Lower lobe of right lung (tissue), 2 donors: ENCODE measurements at regions not wholly inside any gene's neighbourhood (a gene's known extent, or its start where the extent isn't known, plus 50 kb on each side); places are given as distances from the start of the nearest gene placed in this dataset.

ENCODE experiments used
- ATAC-seq, 2 donors: fragments of 200-7000 bp; cut with Tn5 transposase; one replicate each; pipeline ENCODE4 v1.9.1; 2020 to 2022; ENCODE audit warnings: mild to moderate bottlenecking in 2 of 2, moderate library complexity in 2 of 2
- DNase-seq: peaks from one replicate; pipeline ENCODE4 v3.0.0-alpha.2; 2020
- H3K27ac ChIP-seq: fragments of 200-600 bp; one replicate; pipeline ENCODE4 v1.8.0; 2022
- H3K27me3 ChIP-seq: fragments of 200-600 bp; one replicate; pipeline ENCODE4 v1.8.0; 2022; ENCODE audit warnings: low read depth
- H3K36me3 ChIP-seq: fragments of 200-600 bp; one replicate; pipeline ENCODE4 v1.8.0; 2022; ENCODE audit warnings: mild to moderate bottlenecking
- H3K4me1 ChIP-seq: fragments of 200-600 bp; one replicate; pipeline ENCODE4 v1.8.0; 2022
- H3K4me3 ChIP-seq: fragments of 200-600 bp; one replicate; pipeline ENCODE4 v1.8.0; 2022; ENCODE audit warnings: mild to moderate bottlenecking
- H3K9me3 ChIP-seq: fragments of 200-600 bp; one replicate; pipeline ENCODE4 v1.8.0; 2022
- CTCF ChIP-seq: fragments of 200-600 bp; IDR thresholded peaks from one replicate; pipeline ENCODE4 v1.8.0; 2022; ENCODE audit warnings: antibody characterized with exemption, mild to moderate bottlenecking
- intact Hi-C: fragments of 100-400 bp; cut with DNase I; formaldehyde crosslinking; loops from one replicate; pipeline ENCODE4 v1.11.0; 2022
- donor health status: DM: no; HTN: yes; CAD: no; lungs with severe emphysema.

DNA sequence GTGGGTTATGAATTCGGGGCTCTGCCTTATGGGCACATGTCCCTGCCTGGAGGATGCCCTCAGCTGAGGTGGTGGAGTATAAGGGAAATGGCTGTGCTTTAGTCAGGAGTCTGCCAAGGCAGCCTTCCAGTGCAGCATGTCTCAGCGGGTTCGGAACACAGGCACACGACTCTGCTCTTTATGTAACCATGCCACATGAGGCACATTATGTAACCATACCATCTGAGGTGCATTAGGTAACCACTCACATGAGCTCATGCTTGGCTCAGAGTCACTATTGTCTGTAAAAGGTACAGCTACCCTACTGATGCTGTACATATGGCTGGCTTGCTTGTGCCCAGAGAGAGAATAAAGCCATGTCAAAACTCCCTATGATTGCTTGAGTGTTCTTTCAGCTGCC is 723.6 kb downstream of the TRAM1L1 start:
- intact Hi-C loops, result no loop called here
- no peaks in the 10 kb centered on the region for H3K9me3 ChIP-seq
- H3K4me3 ChIP-seq, result no peak overlapping the region
- no peaks in the 10 kb centered on the region for H3K27me3 ChIP-seq
- H3K36me3 ChIP-seq, result no peaks in the 10 kb centered on the region
- no peaks in the 10 kb centered on the region for H3K4me1 ChIP-seq
- ATAC-seq (peak; percentile 22 to 44), DNase-seq (no peak)
- H3K27ac ChIP-seq, result no peak overlapping the region
- TF ChIP-seq CTCF, result no peak

DNA sequence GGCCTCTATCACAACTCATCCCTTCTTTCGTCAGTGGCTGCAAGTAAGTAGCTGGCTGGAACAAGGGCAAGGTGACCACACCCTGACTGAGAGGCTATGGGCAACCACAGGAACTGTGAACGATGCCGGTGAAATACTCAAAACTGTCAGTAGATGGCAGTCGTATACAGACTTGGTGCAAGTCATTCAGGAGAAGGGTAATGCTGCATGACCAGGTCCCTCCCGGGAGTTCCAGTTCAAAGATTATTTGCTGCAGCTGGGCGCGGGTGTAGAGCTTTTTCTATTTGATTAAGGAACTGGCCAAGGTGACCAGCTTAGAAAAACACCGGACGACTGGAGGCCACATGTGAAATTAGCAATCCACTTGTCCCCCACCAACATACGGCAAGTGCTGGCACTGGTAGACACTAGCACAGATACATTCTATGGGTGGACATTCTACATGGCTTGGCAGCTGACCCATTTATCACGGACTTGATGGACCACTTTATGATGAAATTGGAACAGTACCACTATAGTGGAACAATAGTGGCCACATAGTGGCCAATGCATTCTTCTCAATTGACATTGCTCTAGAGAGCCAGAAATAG is 726.6 kb downstream of the TRAM1L1 start:
- no peaks in the 10 kb centered on the region for H3K9me3 ChIP-seq
- no peak overlapping the region for H3K27ac ChIP-seq
- H3K27me3 ChIP-seq, result no peaks in the 10 kb centered on the region
- DNase-seq (peak; percentile 41), ATAC-seq (peak; percentile 93 to 94)
- H3K4me3 ChIP-seq, result no peak overlapping the region
- peak; percentile 59 for TF ChIP-seq CTCF
- intact Hi-C loops, result no loop called here
- no peaks in the 10 kb centered on the region for H3K36me3 ChIP-seq
- H3K4me1 ChIP-seq, result no peaks in the 10 kb centered on the region

- H3K9me3 ChIP-seq, result no peaks in the 10 kb centered on the region
- no peaks in the 10 kb centered on the region for H3K36me3 ChIP-seq
- intact Hi-C loops, result no loop called here
- H3K27me3 ChIP-seq, result no peaks in the 10 kb centered on the region
- H3K4me3 ChIP-seq, result no peak overlapping the region
- ATAC-seq (peak; percentile 30 to 47), DNase-seq (peak; percentile 54)
- no peaks in the 10 kb centered on the region for H3K4me1 ChIP-seq
- no peak for TF ChIP-seq CTCF
- no peak overlapping the region for H3K27ac ChIP-seq
Measured at GRCh38 chr4:116357758-116358157, 727.6 kb downstream of the TRAM1L1 start.

DNA sequence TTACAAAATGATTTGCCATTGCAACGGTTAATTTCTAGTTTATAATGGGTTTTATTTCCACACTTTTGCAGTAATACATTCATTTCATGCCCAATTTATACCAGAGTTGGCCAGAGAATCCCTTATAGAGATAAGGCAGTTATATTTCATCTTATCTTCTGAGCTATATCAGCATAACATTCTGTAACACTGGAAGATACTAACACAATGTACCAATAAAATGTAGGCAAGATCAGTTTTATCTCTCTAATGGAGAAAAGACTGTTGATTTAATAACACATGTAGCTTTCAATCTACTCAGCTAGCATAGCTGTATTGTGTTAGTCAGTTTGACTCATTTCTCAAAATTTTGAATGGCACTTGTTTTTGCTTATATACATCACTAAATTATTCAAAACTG is 738.6 kb downstream of the TRAM1L1 start:
- Histone ChIP-seq H3K4me3 (no peak overlapping the region), H3K36me3 (no peaks in the 10 kb centered on the region), H3K4me1 (no peaks in the 10 kb centered on the region), H3K27ac (no peak overlapping the region), H3K27me3 (no peaks in the 10 kb centered on the region), H3K9me3 (no peaks in the 10 kb centered on the region)
- no peak for TF ChIP-seq CTCF
- ATAC-seq, result no peak
- intact Hi-C loops, result no loop called here
- DNase-seq, result no peak

GRCh38 chr4:116343809-116344208 is 741.6 kb downstream of the TRAM1L1 start:
- intact Hi-C loops, result no loop called here
- Histone ChIP-seq H3K4me3 (no peak overlapping the region), H3K9me3 (no peaks in the 10 kb centered on the region), H3K4me1 (no peaks in the 10 kb centered on the region), H3K27me3 (no peaks in the 10 kb centered on the region), H3K36me3 (no peaks in the 10 kb centered on the region), H3K27ac (no peak overlapping the region)
- no peak for ATAC-seq
- TF ChIP-seq CTCF, result no peak
- DNase-seq, result no peak

GRCh38 chr4:116342143-116342542 is 743.2 kb downstream of the TRAM1L1 start:
- DNase-seq, result no peak
- Histone ChIP-seq H3K9me3 (no peaks in the 10 kb centered on the region), H3K27ac (no peak overlapping the region), H3K4me1 (no peaks in the 10 kb centered on the region), H3K27me3 (no peaks in the 10 kb centered on the region), H3K36me3 (no peaks in the 10 kb centered on the region), H3K4me3 (no peak overlapping the region)
- ATAC-seq, result no peak
- intact Hi-C loops, result no loop called here
- TF ChIP-seq CTCF, result no peak
